GM23248 (cell line): ENCODE measurements at regions not wholly inside any gene's neighbourhood (a gene's known extent, or its start where the extent isn't known, plus 50 kb on each side); places are given as distances from the start of the nearest gene placed in this dataset.

Source experiments
- DNase-seq: peaks from one replicate; pipeline ENCODE4 v3.0.0-alpha.2; 2015
- H2AFZ ChIP-seq: fragments of 200-600 bp; sonication (generic); 2 replicates; pipeline ENCODE4 v1.6.1; 2016; ENCODE audit warnings: antibody characterized with exemption
- H3F3A ChIP-seq: fragments of 200-600 bp; sonication (generic); 2 replicates; pipeline ENCODE4 v1.6.1; 2016; ENCODE audit warnings: mild to moderate bottlenecking, antibody characterized with exemption, mixed run types; ENCODE audit not compliant: insufficient read depth
- H3K27ac ChIP-seq: fragments of 200-600 bp; sonication (generic); 2 replicates; pipeline ENCODE4 v1.5.1; 2016; ENCODE audit warnings: mild to moderate bottlenecking
- H3K27me3 ChIP-seq: fragments of 200-600 bp; sonication (generic); replicated peaks from 2 replicates; pipeline ENCODE4 v1.6.1; 2016; ENCODE audit warnings: mild to moderate bottlenecking; ENCODE audit not compliant: insufficient read depth
- H3K36me3 ChIP-seq: fragments of 200-600 bp; sonication (generic); 2 replicates; pipeline ENCODE4 v1.6.1; 2016; ENCODE audit warnings: low read depth, mild to moderate bottlenecking
- H3K4me1 ChIP-seq: fragments of 200-600 bp; sonication (generic); 2 replicates; pipeline ENCODE4 v1.6.1; 2016; ENCODE audit warnings: mild to moderate bottlenecking; ENCODE audit not compliant: insufficient read depth
- H3K4me2 ChIP-seq: fragments of 200-600 bp; sonication (generic); one replicate; pipeline ENCODE4 v1.6.1; 2016; ENCODE audit warnings: mild to moderate bottlenecking; ENCODE audit not compliant: unreplicated experiment
- H3K4me3 ChIP-seq: fragments of 200-600 bp; sonication (generic); 2 replicates; pipeline ENCODE4 v1.5.1; 2016; ENCODE audit warnings: mild to moderate bottlenecking
- H3K79me2 ChIP-seq: fragments of 200-600 bp; sonication (generic); 2 replicates; pipeline ENCODE4 v1.6.1; 2016; ENCODE audit warnings: mild to moderate bottlenecking; ENCODE audit not compliant: insufficient read depth
- H3K9ac ChIP-seq: fragments of 200-600 bp; sonication (generic); 2 replicates; pipeline ENCODE4 v1.6.1; 2016; ENCODE audit warnings: mild to moderate bottlenecking
- H3K9me2 ChIP-seq: fragments of 200-600 bp; sonication (generic); 2 replicates; pipeline ENCODE4 v1.6.1; 2016; ENCODE audit warnings: mixed run types, mild to moderate bottlenecking, moderate library complexity; ENCODE audit not compliant: insufficient read depth
- H3K9me3 ChIP-seq: fragments of 200-600 bp; sonication (generic); one replicate; pipeline ENCODE4 v1.6.1; 2017; ENCODE audit warnings: low read depth
- H4K20me1 ChIP-seq: fragments of 200-600 bp; sonication (generic); 2 replicates; pipeline ENCODE4 v1.6.0; 2016; ENCODE audit not compliant: insufficient read depth
- EZH2 ChIP-seq: fragments of 200-600 bp; sonication (generic); IDR thresholded peaks from 2 replicates; pipeline ENCODE4 v1.6.1; 2018; ENCODE audit warnings: antibody characterized with exemption, mild to moderate bottlenecking; ENCODE audit not compliant: insufficient read depth, poor library complexity, severe bottlenecking
- EZH2phosphoT487 ChIP-seq: fragments of 200-600 bp; sonication (generic); IDR thresholded peaks from 2 replicates; pipeline ENCODE4 v1.6.1; 2018; ENCODE audit warnings: antibody characterized with exemption, moderate library complexity, mild to moderate bottlenecking, low read depth; ENCODE audit not compliant: insufficient read depth
- WGBS, 2 experiments: methylation state at CpG; one replicate each; pipeline ENCODE4 v1.1.6; 2015 to 2017; ENCODE audit warnings: low lambda C conversion rate in 2 of 2, low coverage in 1 of 2; ENCODE audit errors: missing lambda C conversion rate in 2 of 2; 5-methylcytosine and 5-hydroxymethylcytosine counted together
- in situ Hi-C: fragments of 300-500 bp; cut with MboI; formaldehyde crosslinking; loops from 2 replicates; pipeline ENCODE4 v1.15.0; 2020

- Histone ChIP-seq H3K9ac (no peak overlapping the region), H3K27ac (no peak overlapping the region), H2AFZ (no peak overlapping the region), H3K79me2 (no peaks in the 10 kb centered on the region), H3F3A (no peaks in the 10 kb centered on the region), H3K9me3 (no peaks in the 10 kb centered on the region), H3K9me2 (no peaks in the 10 kb centered on the region), H3K4me2 (no peak overlapping the region), H3K4me1 (no peaks in the 10 kb centered on the region), H4K20me1 (no peaks in the 10 kb centered on the region), H3K4me3 (no peak overlapping the region), H3K36me3 (no peaks in the 10 kb centered on the region), H3K27me3 (no peaks in the 10 kb centered on the region)
- WGBS, 2 experiments, result 45 to 58% methylated on average over 1 of the region's 1 CpG
- DNase-seq, result no peak
- TF ChIP-seq EZH2 (no peak), EZH2phosphoT487 (no peak)
- in situ Hi-C loops, result no loop called here
Observed at GRCh38 chr2:154537843-154538450, 160.5 kb upstream of the KCNJ3 start.

- TF ChIP-seq EZH2 (no peak), EZH2phosphoT487 (no peak)
- Histone ChIP-seq H3K79me2 (no peaks in the 10 kb centered on the region), H2AFZ (no peak overlapping the region), H3K4me1 (no peaks in the 10 kb centered on the region), H3K4me2 (no peak overlapping the region), H3K9me2 (no peaks in the 10 kb centered on the region), H3F3A (no peaks in the 10 kb centered on the region), H4K20me1 (no peaks in the 10 kb centered on the region), H3K9me3 (no peaks in the 10 kb centered on the region), H3K27ac (no peak overlapping the region), H3K36me3 (no peaks in the 10 kb centered on the region), H3K4me3 (no peak overlapping the region), H3K27me3 (no peaks in the 10 kb centered on the region), H3K9ac (no peak overlapping the region)
- no peak for DNase-seq
- in situ Hi-C loops, result no loop called here
- 3% methylated on average over 4 of the region's 4 CpGs for WGBS, 2 experiments
Observed at GRCh38 chr2:154546341-154546740, 152.2 kb upstream of the KCNJ3 start.

- H3F3A ChIP-seq, result no peaks in the 10 kb centered on the region
- H3K4me1 ChIP-seq, result no peaks in the 10 kb centered on the region
- no peak overlapping the region for H2AFZ ChIP-seq
- H3K4me2 ChIP-seq, result no peak overlapping the region
- no peak for TF ChIP-seq EZH2
- no peak for TF ChIP-seq EZH2phosphoT487
- H3K9me3 ChIP-seq, result no peaks in the 10 kb centered on the region
- H3K27ac ChIP-seq, result no peak overlapping the region
- no peaks in the 10 kb centered on the region for H3K27me3 ChIP-seq
- no peaks in the 10 kb centered on the region for H3K79me2 ChIP-seq
- no peak for DNase-seq
- no peaks in the 10 kb centered on the region for H3K9me2 ChIP-seq
- in situ Hi-C loops, result no loop called here
- H4K20me1 ChIP-seq, result no peaks in the 10 kb centered on the region
- no peak overlapping the region for H3K9ac ChIP-seq
- H3K4me3 ChIP-seq, result no peak overlapping the region
- H3K36me3 ChIP-seq, result no peaks in the 10 kb centered on the region
Observed at GRCh38 chr2:154549869-154550268, 148.6 kb upstream of the KCNJ3 start.

GRCh38 chr2:154551649-154552048 lies 146.8 kb upstream of the KCNJ3 start:
- Histone ChIP-seq H3K36me3 (no peaks in the 10 kb centered on the region), H2AFZ (no peak overlapping the region), H3F3A (no peaks in the 10 kb centered on the region), H3K4me2 (no peak overlapping the region), H3K27me3 (no peaks in the 10 kb centered on the region), H3K27ac (no peak overlapping the region), H3K9me2 (no peaks in the 10 kb centered on the region), H3K79me2 (no peaks in the 10 kb centered on the region), H3K4me3 (no peak overlapping the region), H3K9me3 (no peaks in the 10 kb centered on the region), H3K4me1 (no peaks in the 10 kb centered on the region), H4K20me1 (no peaks in the 10 kb centered on the region), H3K9ac (no peak overlapping the region)
- DNase-seq, result no peak
- TF ChIP-seq EZH2 (no peak), EZH2phosphoT487 (no peak)
- in situ Hi-C loops, result no loop called here

- H3K4me2 ChIP-seq, result no peak overlapping the region
- no peak for TF ChIP-seq EZH2
- TF ChIP-seq EZH2phosphoT487, result no peak
- no peaks in the 10 kb centered on the region for H3K9me2 ChIP-seq
- no peak overlapping the region for H3K4me3 ChIP-seq
- no peaks in the 10 kb centered on the region for H3K4me1 ChIP-seq
- DNase-seq, result no peak
- no peak overlapping the region for H3K9ac ChIP-seq
- in situ Hi-C loops, result no loop called here
- no peaks in the 10 kb centered on the region for H3K27me3 ChIP-seq
- H3K36me3 ChIP-seq, result no peaks in the 10 kb centered on the region
- no peak overlapping the region for H3K27ac ChIP-seq
- H2AFZ ChIP-seq, result no peak overlapping the region
- H3F3A ChIP-seq, result no peaks in the 10 kb centered on the region
- H4K20me1 ChIP-seq, result no peaks in the 10 kb centered on the region
- H3K9me3 ChIP-seq, result no peaks in the 10 kb centered on the region
- H3K79me2 ChIP-seq, result no peaks in the 10 kb centered on the region
Observed at GRCh38 chr2:154554046-154554445, 144.4 kb upstream of the KCNJ3 start.
